GM21723 (cell line): ENCODE measurements at regions not wholly inside any gene's neighbourhood (a gene's known extent, or its start where the extent isn't known, plus 50 kb on each side); places are given as distances from the start of the nearest gene placed in this dataset.

Experiments used
- ATAC-seq: cut with Tn5 transposase; IDR thresholded peaks from one replicate; pipeline ENCODE4 v1.9.1; 2021; ENCODE audit warnings: mild to moderate bottlenecking, moderate library complexity; ENCODE audit not compliant: unreplicated experiment

DNA sequence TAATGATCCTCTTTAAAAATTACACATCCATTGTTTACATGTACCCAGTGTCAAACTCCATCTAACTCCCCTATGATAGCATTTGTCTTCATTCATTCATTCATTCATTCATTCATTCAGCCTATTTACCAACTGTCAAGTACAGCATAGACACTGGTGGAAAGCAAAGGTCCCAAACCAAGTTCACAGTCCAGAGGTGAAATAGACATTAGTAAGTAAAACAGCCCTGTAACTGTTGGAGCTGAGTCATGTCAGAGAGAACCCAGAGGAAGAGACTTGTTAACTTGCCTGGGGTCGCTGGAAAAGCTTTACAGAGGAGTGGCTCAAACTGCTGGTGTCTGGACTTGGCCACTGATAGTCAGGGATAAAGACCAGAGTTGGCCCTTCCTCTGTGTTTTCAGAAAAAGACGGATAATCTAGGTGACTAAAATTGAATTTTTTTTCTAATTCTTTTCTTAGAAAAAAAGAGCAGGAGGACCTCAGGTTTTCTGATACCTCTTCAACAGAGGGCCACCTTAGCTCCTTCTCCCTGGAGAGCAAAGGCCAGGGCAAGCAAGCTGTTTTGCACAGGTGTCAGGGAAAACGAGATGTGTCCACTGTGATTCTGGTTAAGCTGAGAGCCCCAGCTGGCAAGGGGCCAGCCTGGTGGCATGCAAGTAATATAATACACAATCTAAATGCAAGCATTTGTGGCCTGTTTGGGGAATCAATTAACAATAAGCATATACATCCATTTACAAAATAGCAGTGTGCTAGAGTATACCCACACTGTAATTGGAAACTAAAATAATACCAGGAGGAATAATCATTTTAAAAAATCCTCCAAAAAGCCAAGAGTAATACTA, 96.7 kb upstream of the SLC14A2 start:
- ATAC-seq, result no peak

DNA sequence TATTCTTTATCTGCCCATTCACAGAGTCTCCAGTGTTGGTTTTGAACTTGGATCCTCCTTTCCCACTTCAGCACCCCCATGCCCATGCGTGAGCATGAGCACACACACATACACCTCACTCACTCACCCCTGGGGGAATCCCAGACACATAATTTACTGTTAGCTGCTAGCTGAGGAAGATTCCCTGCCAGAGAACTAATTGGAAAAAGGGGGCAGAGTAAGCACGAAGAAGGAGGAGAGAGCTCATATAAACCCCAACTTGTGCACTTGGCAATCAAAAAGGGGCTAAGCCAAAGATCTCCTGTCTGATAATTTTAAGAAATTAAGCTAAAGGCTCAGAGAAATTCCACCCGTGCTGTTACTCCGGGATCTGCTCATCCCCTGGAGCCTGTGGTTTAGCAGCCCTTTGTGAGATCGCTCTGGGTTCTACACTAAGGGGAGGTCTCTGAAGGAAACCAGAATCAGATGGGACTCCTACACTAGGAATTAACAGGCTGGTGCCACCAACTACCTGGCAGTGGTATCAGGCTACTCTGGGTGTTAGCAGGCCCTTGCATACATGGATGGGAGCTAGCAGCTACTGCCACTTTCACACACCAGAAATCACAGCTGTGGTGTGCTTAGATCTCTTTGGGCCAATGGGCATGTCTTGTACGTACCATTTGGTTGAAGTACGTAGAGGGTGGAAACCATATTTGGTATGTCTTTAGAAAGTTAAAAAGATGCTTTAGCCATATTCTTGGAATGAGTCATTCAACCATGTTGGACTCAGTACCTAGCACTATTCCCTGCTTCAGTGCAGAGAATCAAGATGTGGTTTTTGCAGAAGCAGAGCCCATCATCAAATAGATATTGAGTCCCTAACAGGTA, 95.6 kb upstream of the SLC14A2 start:
- no peak for ATAC-seq

- no peak for ATAC-seq
These were observed 94.1 kb upstream of the SLC14A2 start for GRCh38 chr18:45521136-45521535.

DNA sequence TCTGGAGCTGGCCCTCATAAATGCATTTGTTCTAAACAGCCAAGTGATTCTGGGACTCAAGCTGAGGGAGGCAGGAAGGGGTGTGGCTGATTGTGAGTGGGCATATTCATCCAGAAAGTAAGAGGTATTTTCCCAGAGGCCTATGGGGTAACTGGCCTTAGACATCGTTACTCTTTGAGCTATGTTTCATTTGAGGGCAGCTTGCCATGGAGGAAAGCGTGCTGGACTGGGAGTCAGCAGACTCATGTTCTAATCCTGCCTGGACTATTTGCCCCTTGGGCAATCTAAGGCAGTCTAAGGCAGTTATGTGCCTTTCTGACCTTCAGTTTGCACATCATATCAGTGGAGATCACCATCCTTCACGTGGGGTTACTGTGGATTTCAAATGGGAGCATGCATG, 93.5 kb upstream of the SLC14A2 start:
- no peak for ATAC-seq

DNA sequence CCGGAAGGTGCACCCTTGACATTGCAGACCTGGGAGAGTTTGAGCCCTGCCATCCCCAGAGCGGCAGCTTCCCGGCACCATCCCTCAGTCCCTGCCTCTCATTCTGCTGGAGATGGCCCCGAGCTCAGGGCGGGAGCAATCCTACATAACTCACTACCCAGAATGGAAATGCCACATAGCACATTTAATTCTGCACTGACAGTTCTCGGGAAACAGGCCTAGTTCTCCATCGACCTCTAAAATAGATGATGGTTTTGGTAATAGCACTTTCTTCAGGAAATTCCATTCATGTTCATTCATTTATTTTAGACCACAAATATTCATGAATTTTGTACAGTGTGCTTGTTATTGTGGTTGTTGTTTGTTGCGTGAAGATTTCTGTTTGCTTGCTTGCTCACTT, 92.9 kb upstream of the SLC14A2 start:
- no peak for ATAC-seq

DNA sequence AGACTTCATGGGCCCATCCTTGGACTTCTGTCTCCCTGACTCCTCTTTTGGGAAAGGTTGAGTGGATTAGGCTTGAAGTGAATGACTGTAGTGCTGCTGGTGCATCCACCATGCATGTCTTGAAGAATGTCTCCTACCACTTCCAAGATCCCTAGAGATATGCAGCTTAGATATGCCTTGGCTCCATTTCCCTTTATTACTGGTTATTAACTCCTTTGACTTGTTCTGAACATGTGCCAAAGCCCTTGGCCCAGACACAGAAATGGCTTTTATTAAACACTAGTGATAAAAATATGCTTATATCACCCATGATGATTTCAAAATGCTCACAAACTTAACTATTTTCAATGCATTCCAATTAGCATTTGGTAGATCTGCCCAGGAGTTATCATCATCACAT, 90.0 kb upstream of the SLC14A2 start:
- no peak for ATAC-seq

DNA sequence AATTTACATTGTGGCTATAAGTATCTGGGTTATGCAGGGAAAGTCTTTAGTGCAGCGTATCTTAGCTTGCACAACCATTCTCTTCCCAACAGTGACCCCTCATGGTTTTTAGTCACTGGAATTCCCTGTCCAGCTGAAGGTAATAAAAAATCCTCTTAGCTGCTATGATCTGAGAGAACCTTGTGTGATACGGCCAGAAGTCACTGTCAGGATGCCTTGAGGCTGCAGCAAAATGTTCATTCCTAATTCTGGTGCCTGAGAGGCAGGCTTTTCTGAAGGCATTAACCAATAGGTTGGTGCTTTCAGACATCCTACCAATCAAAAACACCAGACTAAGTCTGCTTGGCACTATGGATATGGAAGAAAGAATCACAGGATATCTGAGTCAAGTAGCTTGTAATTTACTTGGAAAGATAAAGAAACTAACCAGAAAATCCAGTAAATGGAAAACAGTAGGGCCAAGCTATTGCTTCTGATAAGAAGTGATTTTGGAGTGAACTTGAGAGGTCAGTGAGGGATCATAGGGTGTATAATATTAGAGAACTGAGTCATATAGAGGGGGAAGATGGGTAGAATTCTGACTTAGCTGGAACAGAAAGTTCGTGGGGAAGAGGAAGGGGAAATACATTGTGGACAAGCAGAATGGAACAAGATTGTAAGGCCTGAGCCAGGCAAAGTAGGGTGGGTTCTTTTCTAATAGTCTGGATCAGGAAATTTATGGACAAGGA, 89.0 kb upstream of the SLC14A2 start:
- no peak for ATAC-seq

DNA sequence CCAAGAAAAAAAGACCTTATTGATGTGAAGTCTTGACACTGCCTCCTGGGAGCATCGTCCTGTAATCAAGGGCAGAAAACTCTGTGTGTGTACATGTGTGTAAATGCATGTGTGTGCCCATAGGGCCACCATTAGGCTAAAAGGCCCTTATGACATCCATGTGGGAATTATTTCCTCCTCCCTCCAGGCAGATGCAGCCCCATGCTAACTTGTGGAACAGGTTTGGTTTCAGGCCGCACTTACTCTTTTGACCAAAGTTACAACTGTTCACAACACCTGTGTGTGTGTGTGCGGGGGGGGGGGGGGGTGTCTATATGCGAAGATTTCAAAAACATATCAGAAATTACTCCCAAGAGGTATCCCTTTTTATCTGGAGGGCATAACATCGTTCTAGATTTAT, 87.4 kb upstream of the SLC14A2 start:
- no peak for ATAC-seq

DNA sequence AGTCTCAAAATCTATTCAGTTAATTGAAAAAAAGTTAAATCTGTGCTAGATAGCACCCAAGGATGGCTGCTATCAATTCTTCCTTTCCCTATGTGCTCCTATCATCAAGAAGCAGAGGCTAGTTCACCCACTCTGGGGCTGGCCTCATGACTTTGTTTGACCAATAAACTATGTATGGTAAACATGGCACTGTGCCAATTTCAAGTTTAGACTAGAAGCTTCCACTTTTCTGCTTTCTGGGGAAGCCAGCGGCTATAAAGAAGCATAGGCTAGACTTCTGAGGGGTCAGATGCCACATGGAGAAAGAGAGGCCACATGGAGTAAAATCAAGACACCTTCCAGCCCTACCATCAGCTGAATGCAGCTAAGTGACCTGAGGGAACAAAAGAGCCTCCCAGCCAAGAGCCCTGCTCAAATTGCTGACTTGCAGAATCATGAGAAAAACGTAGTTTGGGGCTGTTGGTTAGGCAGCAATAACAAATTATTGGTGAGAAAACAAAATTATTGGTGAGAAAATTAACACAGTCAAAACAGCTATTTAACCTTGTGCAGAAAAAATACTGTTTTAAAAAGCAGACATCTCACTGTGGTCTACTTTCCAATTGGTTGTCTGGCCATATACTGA, 86.5 kb upstream of the SLC14A2 start:
- no peak for ATAC-seq

GRCh38 chr18:45538444-45538843, 76.8 kb upstream of the SLC14A2 start:
- ATAC-seq, result no peak

DNA sequence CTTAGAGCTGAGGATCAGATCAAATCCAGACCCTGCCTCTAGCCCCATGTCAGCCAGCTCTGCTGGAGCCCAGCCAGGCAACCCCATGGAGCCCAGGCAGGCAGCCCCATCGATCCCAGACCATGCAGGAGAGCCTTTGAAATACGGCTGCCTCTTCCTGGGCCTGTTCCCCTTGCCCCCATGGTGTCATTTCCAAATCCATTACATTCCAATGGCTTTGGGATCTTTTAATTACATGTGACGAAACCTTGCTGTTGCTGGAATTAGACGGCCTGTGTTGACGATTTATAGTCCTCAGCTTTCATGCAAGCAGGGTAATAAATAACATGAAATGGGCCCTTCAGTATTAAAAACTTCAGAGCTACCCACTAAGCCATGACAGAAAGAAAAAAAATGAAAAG, 75.8 kb upstream of the SLC14A2 start:
- ATAC-seq, result no peak

GRCh38 chr18:45540125-45540524, 75.2 kb upstream of the SLC14A2 start:
- ATAC-seq, result no peak

- ATAC-seq, result no peak
These were observed 73.9 kb upstream of the SLC14A2 start for GRCh38 chr18:45541421-45541820.

DNA sequence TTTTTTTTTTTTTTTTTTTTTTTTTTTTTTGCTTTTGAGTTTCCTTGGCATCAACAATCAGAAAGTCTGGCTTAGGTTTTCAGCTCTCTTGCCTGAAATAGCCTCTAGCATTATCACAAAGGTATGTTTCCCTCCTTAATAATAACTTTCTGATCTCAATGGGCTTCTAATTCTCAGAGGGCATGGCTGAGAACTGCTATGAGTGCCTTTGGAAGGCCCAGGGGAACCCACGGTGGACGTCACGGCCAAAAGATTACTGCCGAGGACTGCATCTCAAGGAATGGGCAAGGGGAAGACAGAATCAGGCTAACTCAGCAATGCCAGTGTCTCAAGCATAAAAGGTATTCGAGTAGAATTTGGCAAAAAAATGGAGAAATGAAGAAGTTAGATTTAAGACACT, 73.2 kb upstream of the SLC14A2 start:
- no peak for ATAC-seq

- no peak for ATAC-seq
These were observed 67.4 kb upstream of the SLC14A2 start for GRCh38 chr18:45547910-45548309.

- ATAC-seq, result no peak
These were observed 66.7 kb upstream of the SLC14A2 start for GRCh38 chr18:45548614-45549013.

DNA sequence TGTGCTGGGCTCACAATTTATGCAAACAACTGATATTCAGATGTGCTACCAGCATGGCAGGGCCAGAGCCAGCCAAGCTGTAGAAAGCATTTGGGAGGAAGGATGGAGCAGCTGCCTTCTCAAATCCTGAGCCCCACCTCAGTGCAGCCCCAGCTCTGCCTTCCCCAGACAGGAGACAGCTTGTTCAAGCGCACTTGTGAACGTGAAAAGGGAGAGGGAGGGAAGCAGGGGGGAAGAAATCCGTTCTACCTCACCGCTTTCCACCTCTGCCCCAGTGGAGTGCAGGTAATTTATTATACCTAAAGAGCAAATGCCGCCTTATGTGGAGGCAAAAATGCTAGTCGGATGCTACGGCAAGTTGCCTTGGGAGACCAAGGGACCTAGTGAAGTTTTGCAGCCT, 66.0 kb upstream of the SLC14A2 start:
- no peak for ATAC-seq

DNA sequence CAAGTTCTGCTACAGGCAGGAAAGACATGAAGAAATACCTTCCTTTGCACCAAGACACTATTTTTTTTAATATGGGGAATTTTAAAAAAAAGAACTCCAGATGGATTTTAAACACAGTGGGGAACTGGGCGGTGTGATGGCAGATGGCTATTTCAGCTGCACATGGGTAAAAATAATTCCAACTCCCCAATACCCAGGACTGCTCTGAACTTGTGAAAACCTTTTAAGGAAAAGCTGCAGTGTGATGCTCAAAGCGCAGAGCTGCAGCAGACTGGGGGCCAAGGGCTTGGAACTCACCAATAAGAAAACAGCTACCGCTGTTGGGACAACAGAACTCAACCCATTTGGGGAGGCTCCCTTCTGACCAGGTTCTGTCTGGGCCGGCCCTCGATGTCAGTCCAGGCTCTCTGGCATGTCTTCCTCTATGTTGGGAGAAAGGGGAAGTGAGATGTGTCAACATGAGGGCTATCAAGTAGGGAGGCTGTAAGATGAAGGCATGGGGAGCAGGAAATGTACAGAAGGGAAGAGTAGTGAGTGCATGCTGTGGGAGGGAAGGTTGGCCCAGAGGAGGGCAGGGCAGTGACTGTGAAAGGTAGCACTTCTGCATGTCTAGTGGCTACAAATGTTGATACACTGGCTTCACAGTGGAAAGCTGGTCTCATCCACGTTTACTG, 64.0 kb upstream of the SLC14A2 start:
- no peak for ATAC-seq

GRCh38 chr18:45553723-45554388, 61.4 kb upstream of the SLC14A2 start:
- no peak for ATAC-seq

GRCh38 chr18:45554389-45554737, 60.9 kb upstream of the SLC14A2 start:
- ATAC-seq, result no peak
